Keratinocyte (primary cell): ENCODE measurements at regions not wholly inside any gene's neighbourhood (a gene's known extent, or its start where the extent isn't known, plus 50 kb on each side); places are given as distances from the start of the nearest gene placed in this dataset.

ENCODE experiments used
- EZH2 ChIP-seq: IDR thresholded peaks from one replicate; pipeline ENCODE4 v1.6.1; 2012; ENCODE audit warnings: inconsistent platforms, mild to moderate bottlenecking, low read length, moderate library complexity
- TF ChIP-seq, protein P1 (sequence below), 3 experiments: IDR thresholded peaks in 1 of 3; conservative IDR thresholded peaks in 1 of 3; optimal IDR thresholded peaks in 1 of 3; 2 replicates in 2 of 3; 3 replicates in 1 of 3; pipeline versions ENCODE3 to v1.5.1; 2011; ENCODE audit warnings: low read length in 3 of 3, mild to moderate bottlenecking in 3 of 3, moderate library complexity in 2 of 3, control low read depth in 1 of 3, inconsistent platforms in 1 of 3; ENCODE audit not compliant: insufficient read depth in 2 of 3; ENCODE audit errors: extremely low read depth in 1 of 3

GRCh38 chr3:190716211-190716610, 146.3 kb downstream of the GMNC start:
- TF ChIP-seq EZH2 = no peak
- TF ChIP-seq, protein P1, sequence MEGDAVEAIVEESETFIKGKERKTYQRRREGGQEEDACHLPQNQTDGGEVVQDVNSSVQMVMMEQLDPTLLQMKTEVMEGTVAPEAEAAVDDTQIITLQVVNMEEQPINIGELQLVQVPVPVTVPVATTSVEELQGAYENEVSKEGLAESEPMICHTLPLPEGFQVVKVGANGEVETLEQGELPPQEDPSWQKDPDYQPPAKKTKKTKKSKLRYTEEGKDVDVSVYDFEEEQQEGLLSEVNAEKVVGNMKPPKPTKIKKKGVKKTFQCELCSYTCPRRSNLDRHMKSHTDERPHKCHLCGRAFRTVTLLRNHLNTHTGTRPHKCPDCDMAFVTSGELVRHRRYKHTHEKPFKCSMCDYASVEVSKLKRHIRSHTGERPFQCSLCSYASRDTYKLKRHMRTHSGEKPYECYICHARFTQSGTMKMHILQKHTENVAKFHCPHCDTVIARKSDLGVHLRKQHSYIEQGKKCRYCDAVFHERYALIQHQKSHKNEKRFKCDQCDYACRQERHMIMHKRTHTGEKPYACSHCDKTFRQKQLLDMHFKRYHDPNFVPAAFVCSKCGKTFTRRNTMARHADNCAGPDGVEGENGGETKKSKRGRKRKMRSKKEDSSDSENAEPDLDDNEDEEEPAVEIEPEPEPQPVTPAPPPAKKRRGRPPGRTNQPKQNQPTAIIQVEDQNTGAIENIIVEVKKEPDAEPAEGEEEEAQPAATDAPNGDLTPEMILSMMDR (optimal IDR thresholded peaks at IDR 0.05 in 1 of 3, IDR thresholded peaks at IDR 0.05 in 1 of 3, conservative IDR thresholded peaks at IDR 0.05 in 1 of 3; ENCODE audit: extremely low read depth in 1 of 3, insufficient read depth in 2 of 3, low read length in 3 of 3) = no peak
